ENCODE measurements at regions not wholly inside any gene's neighbourhood (a gene's known extent, or its start where the extent isn't known, plus 50 kb on each side); places are given as distances from the start of the nearest gene placed in this dataset.

- TF ChIP-seq CHD7 (IDR thresholded peaks at IDR 0.05; ENCODE audit: insufficient replicate concordance, low read length) (no peak), KDM5A (IDR thresholded peaks at IDR 0.05; ENCODE audit: low read length) (no peak), SP4 (IDR thresholded peaks at IDR 0.05; ENCODE audit: low read length) (no peak), GTF2F1 (IDR thresholded peaks at IDR 0.05; ENCODE audit: borderline replicate concordance, low read depth, low read length) (no peak), SIN3A (conservative IDR thresholded peaks at IDR 0.05 in 1 of 2, IDR thresholded peaks at IDR 0.05 in 1 of 2; ENCODE audit: low read depth in 1 of 2, low read length in 2 of 2) (no peak), SIRT6 (IDR thresholded peaks at IDR 0.05; ENCODE audit: low read length) (no peak)
These were observed 628.2 kb downstream of the FAM181B start (continued) for GRCh38 chr11:82105331-82105998.

All from H1 (cell line).